ENCODE measurements at regions not wholly inside any gene's neighbourhood (a gene's known extent, or its start where the extent isn't known, plus 50 kb on each side); places are given as distances from the start of the nearest gene placed in this dataset.
"Not testable (repeated sequence)": the region's sequence is repeated elsewhere in the genome, so short reads cannot be mapped to it uniquely, and the experiment has no call there.

DNA sequence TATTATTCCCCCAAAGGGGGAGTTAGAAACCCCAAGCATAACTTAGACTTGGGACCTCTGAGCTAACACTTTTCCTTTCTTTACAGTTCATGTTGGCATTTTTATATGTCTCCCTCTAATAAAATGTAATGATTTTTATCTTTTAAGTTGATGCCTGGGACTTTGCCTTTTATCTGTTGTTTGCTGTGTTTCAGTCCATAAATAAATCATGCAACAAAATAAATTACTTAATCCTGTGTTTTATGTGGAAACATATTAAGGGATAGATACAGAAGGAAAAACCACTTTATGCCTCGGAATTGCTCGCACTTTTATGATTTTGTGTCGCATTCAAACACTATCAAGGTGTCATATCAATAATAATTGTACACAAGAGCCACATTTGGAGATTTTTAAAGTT is 93.7 kb upstream of the TBC1D5 start:
- DNase-seq (ENCODE audit: low read depth) = no peak

- DNase-seq (ENCODE audit: low read depth) = no peak
Observed at GRCh38 chr3:17833786-17834559, 91.5 kb upstream of the TBC1D5 start.

- DNase-seq (ENCODE audit: low read depth) = peak; percentile 60
Observed at GRCh38 chr3:17832016-17832415, 89.6 kb upstream of the TBC1D5 start.

- DNase-seq (ENCODE audit: low read depth) = peak; percentile 33
Observed at GRCh38 chr3:17831366-17831765, 88.9 kb upstream of the TBC1D5 start.

- no peak for DNase-seq (ENCODE audit: low read depth)
Observed at GRCh38 chr3:17830788-17831187, 88.4 kb upstream of the TBC1D5 start.

GRCh38 chr3:17828388-17828787 is 86.0 kb upstream of the TBC1D5 start:
- DNase-seq (ENCODE audit: low read depth) = no peak

DNA sequence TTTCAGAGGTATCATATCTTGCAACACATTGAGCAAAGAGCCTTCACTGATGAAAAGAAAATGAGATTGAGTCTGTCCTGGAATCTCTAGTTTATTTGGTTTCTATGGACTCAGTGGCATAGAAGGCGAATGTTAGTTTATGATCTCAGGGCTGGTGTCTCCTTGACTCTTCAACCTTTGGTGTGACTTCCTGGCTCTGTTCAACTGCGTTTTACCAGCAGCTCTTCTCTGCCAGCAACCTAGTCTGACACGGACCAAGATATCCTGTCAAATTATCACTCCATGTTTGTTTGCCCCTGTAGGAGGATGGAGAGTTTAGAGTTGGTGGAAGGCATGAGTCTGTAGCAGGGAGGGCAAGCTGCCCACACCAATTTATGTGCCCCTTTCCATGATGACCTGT is 82.9 kb upstream of the TBC1D5 start:
- no peak for DNase-seq (ENCODE audit: low read depth)

- DNase-seq (ENCODE audit: low read depth) = no peak
Observed at GRCh38 chr3:17823816-17824215, 81.4 kb upstream of the TBC1D5 start.

- no peak for DNase-seq (ENCODE audit: low read depth)
Observed at GRCh38 chr3:17823036-17823435, 80.6 kb upstream of the TBC1D5 start.

DNA sequence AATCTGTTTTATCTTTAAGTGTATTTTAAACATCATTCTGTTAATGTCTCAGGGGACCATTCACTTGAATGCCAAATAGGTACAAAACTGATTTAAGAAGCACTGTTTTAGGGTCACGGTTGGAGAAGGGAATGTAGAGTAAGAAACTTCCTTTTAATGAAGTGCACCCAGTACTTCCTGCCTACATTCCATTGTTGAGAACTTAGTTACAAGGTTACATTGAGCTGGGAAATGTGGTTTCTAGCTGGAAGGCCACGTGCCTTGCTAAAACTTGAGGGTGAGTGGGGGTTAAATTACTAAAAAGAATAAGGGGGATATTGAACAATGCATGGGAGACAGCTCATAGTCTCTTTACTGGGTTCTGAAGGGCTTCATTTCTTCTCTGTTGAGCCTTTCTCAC is 78.3 kb upstream of the TBC1D5 start:
- DNase-seq (ENCODE audit: low read depth) = no peak

- no peak for DNase-seq (ENCODE audit: low read depth)
Observed at GRCh38 chr3:17820275-17820674, 77.8 kb upstream of the TBC1D5 start.

- not testable (repeated sequence) for DNase-seq (ENCODE audit: low read depth)
Observed at GRCh38 chr3:17817973-17818372, 75.5 kb upstream of the TBC1D5 start.

DNA sequence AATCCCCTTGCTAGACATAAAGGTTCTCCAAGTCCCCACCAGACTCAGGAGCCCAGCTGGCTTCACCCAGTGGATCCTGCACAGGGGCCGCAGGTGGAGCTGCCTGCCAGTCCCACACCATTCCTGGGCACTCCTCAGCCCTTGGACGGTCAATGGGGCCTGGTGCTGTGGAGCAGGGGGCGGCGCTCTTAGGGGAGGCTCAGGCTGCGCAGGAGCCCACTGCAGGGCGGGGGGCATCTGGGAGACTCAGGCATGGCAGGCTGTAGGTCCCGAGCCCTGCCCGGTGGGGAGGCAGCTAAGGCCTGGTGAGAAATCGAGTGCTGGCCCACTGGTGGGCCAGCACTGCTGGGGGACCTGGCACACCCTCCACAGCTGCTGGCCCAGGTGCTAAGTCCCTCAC is 75.1 kb upstream of the TBC1D5 start:
- no peak for DNase-seq (ENCODE audit: low read depth)

DNA sequence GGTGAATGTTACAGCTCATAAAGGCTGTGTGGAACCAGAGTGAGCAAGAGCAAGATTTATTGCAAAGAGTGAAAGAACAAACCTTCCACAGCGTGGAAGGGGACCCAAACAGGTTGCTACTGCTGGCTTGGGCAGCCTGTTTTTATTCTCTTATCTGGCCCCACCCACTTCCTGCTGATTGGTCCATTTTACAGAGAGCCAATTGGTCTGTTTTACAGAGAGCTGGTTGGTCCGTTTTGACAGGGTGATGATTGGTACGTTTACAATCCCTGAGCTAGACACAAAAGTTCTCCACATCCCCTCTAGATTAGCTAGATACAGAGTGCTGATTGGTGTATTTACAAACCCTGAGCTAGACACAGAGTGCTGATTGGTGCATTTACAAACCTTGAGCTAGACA is 74.4 kb upstream of the TBC1D5 start:
- DNase-seq (ENCODE audit: low read depth) = not testable (repeated sequence)

GRCh38 chr3:17812328-17812727 is 69.9 kb upstream of the TBC1D5 start:
- not testable (repeated sequence) for DNase-seq (ENCODE audit: low read depth)

GRCh38 chr3:17811646-17812045 is 69.2 kb upstream of the TBC1D5 start:
- no peak for DNase-seq (ENCODE audit: low read depth)

GRCh38 chr3:17810759-17811158 is 68.3 kb upstream of the TBC1D5 start:
- DNase-seq (ENCODE audit: low read depth) = peak; percentile 12

GRCh38 chr3:17808994-17809393 is 66.6 kb upstream of the TBC1D5 start:
- DNase-seq (ENCODE audit: low read depth) = peak; percentile 14

GRCh38 chr3:17806876-17807275 is 64.4 kb upstream of the TBC1D5 start:
- no peak for DNase-seq (ENCODE audit: low read depth)

- DNase-seq (ENCODE audit: low read depth) = no peak
Observed at GRCh38 chr3:17806201-17806600, 63.8 kb upstream of the TBC1D5 start.

DNA sequence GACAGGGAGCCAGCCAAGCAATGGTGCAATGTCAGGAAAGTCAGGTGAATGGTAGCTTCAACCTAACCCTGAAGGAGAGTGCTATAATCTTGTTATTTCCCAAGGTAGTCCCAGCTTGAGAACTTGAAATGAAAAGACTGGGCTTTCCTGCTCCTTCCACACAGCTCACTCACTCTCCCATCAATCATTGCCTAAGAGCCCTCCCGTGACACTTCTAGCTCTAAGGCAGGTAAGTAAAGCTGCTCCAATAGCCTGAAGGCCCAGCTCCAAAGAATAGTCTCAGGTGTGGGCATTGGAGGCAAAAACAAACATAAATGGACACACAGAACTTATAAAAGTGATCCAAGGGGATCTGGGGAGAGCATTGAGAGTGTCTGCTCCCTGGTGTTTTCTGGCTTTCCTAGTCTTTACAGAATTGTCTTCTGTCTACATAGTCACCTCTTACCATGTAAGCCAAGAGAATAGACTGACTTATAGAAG is 63.1 kb upstream of the TBC1D5 start:
- DNase-seq (ENCODE audit: low read depth) = no peak

DNA sequence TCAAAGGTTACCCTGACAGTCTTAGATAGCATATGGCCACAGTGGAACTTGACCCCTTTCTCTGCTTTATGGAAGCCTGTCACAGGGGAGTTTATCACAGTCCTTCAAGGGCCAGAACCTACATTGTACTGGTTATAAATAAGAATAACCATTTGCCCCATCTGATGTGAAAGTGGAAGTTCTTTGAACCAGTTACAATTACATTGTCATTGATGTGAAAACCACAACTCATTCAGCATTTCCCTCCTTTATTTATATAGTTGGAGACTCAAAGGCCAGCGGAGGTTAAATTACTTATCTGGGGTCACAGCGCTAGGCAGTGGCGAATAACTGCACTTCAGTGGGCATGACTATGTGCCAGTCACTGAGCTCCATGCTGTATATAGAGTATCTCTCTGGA is 60.5 kb upstream of the TBC1D5 start:
- no peak for DNase-seq (ENCODE audit: low read depth)

- no peak for DNase-seq (ENCODE audit: low read depth)
Observed at GRCh38 chr3:17801131-17801530, 58.7 kb upstream of the TBC1D5 start.

DNA sequence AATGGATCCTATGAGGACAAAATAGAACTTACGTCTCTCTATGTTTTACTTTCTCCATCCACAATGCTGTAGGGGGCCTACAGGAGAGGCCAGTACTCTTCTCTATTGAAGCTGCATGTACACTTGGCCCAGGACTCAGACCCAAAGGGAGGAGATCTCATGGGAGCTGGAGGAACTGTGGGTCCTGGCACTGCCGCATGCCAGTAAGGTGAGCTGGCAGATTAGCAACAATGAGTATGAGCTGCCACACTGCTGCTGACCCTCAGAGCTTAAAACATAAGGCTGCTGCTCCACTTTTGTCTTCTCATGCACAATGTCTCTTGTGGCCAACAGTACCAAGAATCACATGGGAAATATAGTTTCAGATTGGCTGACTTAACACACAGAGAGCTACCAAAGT is 57.8 kb upstream of the TBC1D5 start:
- DNase-seq (ENCODE audit: low read depth) = no peak
